Fibroblast of lung (primary cell): ENCODE measurements at regions not wholly inside any gene's neighbourhood (a gene's known extent, or its start where the extent isn't known, plus 50 kb on each side); places are given as distances from the start of the nearest gene placed in this dataset.

Source experiments
- EZH2 ChIP-seq: IDR thresholded peaks from 2 replicates; pipeline ENCODE4 v1.5.1; 2012; ENCODE audit warnings: low read length, control low read depth, mild to moderate bottlenecking; ENCODE audit errors: missing control alignments
- TF ChIP-seq, protein P1 (sequence below), 2 donors: IDR thresholded peaks in 1 of 2; conservative IDR thresholded peaks in 1 of 2; 1 replicate in 1 of 2; 2 replicates in 1 of 2; pipeline ENCODE4 v1.5.1; 2011 to 2012; ENCODE audit warnings: low read length in 2 of 2, control low read depth in 1 of 2, inconsistent platforms in 1 of 2, low read depth in 1 of 2, mild to moderate bottlenecking in 1 of 2

DNA sequence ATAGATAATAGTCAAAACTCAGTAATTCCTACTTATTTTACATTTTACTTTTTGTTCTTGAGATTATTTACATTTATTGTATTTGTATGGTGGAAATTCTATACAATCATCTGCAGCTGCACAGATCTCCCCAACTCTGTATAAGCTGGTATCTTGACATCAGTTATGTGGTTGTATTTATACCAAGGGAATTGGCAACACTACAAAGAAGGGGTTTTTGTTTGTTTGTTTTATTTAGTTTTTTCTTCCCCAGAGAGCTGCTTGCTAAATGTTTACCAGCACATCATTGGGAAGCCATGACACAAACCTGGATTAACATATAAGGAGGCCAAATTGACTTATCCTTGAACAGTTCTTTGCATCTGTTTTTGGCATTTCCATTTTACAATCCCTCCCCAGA, 389.2 kb upstream of the KCNMB2 start:
- TF ChIP-seq, protein P1, sequence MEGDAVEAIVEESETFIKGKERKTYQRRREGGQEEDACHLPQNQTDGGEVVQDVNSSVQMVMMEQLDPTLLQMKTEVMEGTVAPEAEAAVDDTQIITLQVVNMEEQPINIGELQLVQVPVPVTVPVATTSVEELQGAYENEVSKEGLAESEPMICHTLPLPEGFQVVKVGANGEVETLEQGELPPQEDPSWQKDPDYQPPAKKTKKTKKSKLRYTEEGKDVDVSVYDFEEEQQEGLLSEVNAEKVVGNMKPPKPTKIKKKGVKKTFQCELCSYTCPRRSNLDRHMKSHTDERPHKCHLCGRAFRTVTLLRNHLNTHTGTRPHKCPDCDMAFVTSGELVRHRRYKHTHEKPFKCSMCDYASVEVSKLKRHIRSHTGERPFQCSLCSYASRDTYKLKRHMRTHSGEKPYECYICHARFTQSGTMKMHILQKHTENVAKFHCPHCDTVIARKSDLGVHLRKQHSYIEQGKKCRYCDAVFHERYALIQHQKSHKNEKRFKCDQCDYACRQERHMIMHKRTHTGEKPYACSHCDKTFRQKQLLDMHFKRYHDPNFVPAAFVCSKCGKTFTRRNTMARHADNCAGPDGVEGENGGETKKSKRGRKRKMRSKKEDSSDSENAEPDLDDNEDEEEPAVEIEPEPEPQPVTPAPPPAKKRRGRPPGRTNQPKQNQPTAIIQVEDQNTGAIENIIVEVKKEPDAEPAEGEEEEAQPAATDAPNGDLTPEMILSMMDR (conservative IDR thresholded peaks at IDR 0.05 in 1 of 2, IDR thresholded peaks at IDR 0.05 in 1 of 2; ENCODE audit: low read depth in 1 of 2, low read length in 2 of 2) = no peak
- no peak for TF ChIP-seq EZH2
